ENCODE measurements at regions not wholly inside any gene's neighbourhood (a gene's known extent, or its start where the extent isn't known, plus 50 kb on each side); places are given as distances from the start of the nearest gene placed in this dataset.

DNA sequence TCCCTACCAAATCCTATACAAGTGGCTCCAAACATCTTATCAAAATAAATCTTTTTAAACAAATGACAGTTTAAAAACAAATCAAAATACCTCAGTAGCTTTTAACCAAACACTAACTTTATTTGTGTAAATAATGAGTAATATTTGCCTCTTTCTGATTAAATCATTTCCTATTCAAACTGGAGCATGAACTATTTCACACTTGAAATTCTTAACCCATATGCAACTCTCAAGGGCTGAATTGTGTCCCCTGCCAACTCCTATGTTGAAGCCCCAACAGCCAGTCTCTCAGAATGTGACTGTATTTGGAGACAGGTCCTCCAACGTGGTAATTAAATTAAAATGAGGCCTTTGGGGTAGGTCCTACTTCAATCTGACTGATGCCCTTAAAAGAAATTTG is 55.9 kb upstream of the MCTP2 start:
- Histone ChIP-seq H3K4me1 (replicated peaks in 1 of 2; ENCODE audit: control insufficient read depth in 2 of 2, insufficient read depth in 2 of 2, low read length in 2 of 2) (no peaks in the 10 kb centered on the region), H4K20me1 (replicated peaks; ENCODE audit: control insufficient read depth, insufficient read depth, low read length) (no peaks in the 10 kb centered on the region), H3K27me3 (ENCODE audit: control insufficient read depth in 2 of 2, insufficient read depth in 2 of 2, low read length in 2 of 2) (no peaks in the 10 kb centered on the region), H3K4me3 (no peak overlapping the region), H3K79me2 (ENCODE audit: control insufficient read depth, insufficient read depth, low read length) (no peaks in the 10 kb centered on the region), H3K9me3 (replicated peaks; ENCODE audit: control insufficient read depth, insufficient read depth, low read depth, low read length) (no peaks in the 10 kb centered on the region), H3K27ac (ENCODE audit: extremely low read depth, low read depth, low read length) (no peak overlapping the region), H3K9ac (ENCODE audit: insufficient read depth in 1 of 2, low read depth in 2 of 2, low read length in 2 of 2) (no peak overlapping the region), H3K4me2 (ENCODE audit: insufficient read depth, low read length) (no peak overlapping the region), H3K36me3 (ENCODE audit: control insufficient read depth, insufficient read depth, low read length) (no peaks in the 10 kb centered on the region), H3K9me1 (ENCODE audit: control insufficient read depth, insufficient read depth, low read length) (no peaks in the 10 kb centered on the region), H2AFZ (ENCODE audit: low read depth, low read length) (no peak overlapping the region)
- TF ChIP-seq, protein P1, sequence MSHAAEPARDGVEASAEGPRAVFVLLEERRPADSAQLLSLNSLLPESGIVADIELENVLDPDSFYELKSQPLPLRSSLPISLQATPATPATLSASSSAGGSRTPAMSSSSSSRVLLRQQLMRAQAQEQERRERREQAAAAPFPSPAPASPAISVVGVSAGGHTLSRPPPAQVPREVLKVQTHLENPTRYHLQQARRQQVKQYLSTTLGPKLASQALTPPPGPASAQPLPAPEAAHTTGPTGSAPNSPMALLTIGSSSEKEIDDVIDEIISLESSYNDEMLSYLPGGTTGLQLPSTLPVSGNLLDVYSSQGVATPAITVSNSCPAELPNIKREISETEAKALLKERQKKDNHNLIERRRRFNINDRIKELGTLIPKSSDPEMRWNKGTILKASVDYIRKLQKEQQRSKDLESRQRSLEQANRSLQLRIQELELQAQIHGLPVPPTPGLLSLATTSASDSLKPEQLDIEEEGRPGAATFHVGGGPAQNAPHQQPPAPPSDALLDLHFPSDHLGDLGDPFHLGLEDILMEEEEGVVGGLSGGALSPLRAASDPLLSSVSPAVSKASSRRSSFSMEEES (CRISPR knock-in tag; IDR thresholded peaks at IDR 0.05), result no peak
- TF ChIP-seq, protein P2, sequence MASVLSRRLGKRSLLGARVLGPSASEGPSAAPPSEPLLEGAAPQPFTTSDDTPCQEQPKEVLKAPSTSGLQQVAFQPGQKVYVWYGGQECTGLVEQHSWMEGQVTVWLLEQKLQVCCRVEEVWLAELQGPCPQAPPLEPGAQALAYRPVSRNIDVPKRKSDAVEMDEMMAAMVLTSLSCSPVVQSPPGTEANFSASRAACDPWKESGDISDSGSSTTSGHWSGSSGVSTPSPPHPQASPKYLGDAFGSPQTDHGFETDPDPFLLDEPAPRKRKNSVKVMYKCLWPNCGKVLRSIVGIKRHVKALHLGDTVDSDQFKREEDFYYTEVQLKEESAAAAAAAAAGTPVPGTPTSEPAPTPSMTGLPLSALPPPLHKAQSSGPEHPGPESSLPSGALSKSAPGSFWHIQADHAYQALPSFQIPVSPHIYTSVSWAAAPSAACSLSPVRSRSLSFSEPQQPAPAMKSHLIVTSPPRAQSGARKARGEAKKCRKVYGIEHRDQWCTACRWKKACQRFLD (CRISPR knock-in tag; IDR thresholded peaks at IDR 0.05), result no peak
- no peak for TF ChIP-seq FUS (optimal IDR thresholded peaks at IDR 0.05; ENCODE audit: low read depth, low read length)
- no peak for TF ChIP-seq SIRT6 (IDR thresholded peaks at IDR 0.05; ENCODE audit: low read depth, low read length)
- TF ChIP-seq ATF1 (CRISPR knock-in tag; IDR thresholded peaks at IDR 0.05), result no peak
- no peak for TF ChIP-seq ATF1 (tag; IDR thresholded peaks at IDR 0.05)
- no peak for TF ChIP-seq RBM14 (IDR thresholded peaks at IDR 0.05; ENCODE audit: borderline replicate concordance, insufficient read depth, low read depth, low read length)
- FAIRE-seq, result no peak
- intact Hi-C loops (cut with micrococcal nuclease) (no loop called here), in situ Hi-C loops (cut with MboI) (no loop called here)
- DNase-seq (ENCODE audit: extremely low read depth in 1 of 4, low spot score in 3 of 4), result no peak
- ATAC-seq, result no peak
- ChIA-PET CTCF (ENCODE audit: low intra/inter-chr PET ratio) (no interaction called here), POLR2A (interaction anchor here (0.6 kb wide), 1 partner anchor 147 kb away, joined by 3 read pairs; no protein-coding TSS in a partner anchor)
- WGBS (ENCODE audit: insufficient coverage, low coverage, missing lambda C conversion rate), result 0% methylated on average over 1 of the region's 1 CpG
- no TSS peak for BruUV-seq (replicated peaks)

All from K562 (cell line).